ENCODE measurements at regions not wholly inside any gene's neighbourhood (a gene's known extent, or its start where the extent isn't known, plus 50 kb on each side); places are given as distances from the start of the nearest gene placed in this dataset.
A peak's percentile ranks its signal among the peaks of the same experiment; 100 is the strongest.

GRCh38 chr12:71071536-71072097 is 86.2 kb downstream of the TSPAN8 start:
- Histone ChIP-seq H3K27ac (no peak overlapping the region), H3K4me1 (replicated peaks) (no peaks in the 10 kb centered on the region), H3K36me3 (no peaks in the 10 kb centered on the region), H3K9me3 (replicated peaks) (no peaks in the 10 kb centered on the region), H3K4me3 (no peak overlapping the region), H3K27me3 (replicated peaks) (no peaks in the 10 kb centered on the region)
- peak in 1 of 2 experiments; percentile 5 for DNase-seq (ENCODE audit: low read depth in 1 of 2, low spot score in 2 of 2)

GRCh38 chr12:71070416-71071128 is 87.2 kb downstream of the TSPAN8 start:
- H3K27ac ChIP-seq: no peak overlapping the region
- no peaks in the 10 kb centered on the region for H3K36me3 ChIP-seq
- no peaks in the 10 kb centered on the region for H3K9me3 ChIP-seq (replicated peaks)
- no peaks in the 10 kb centered on the region for H3K4me1 ChIP-seq (replicated peaks)
- H3K4me3 ChIP-seq: no peak overlapping the region
- no peak for DNase-seq (ENCODE audit: low read depth in 1 of 2, low spot score in 2 of 2)
- H3K27me3 ChIP-seq (replicated peaks): no peaks in the 10 kb centered on the region

GRCh38 chr12:71069311-71069710 is 88.5 kb downstream of the TSPAN8 start:
- Histone ChIP-seq H3K27ac (no peak overlapping the region), H3K9me3 (replicated peaks) (no peaks in the 10 kb centered on the region), H3K27me3 (replicated peaks) (no peaks in the 10 kb centered on the region), H3K4me3 (no peak overlapping the region), H3K36me3 (no peaks in the 10 kb centered on the region), H3K4me1 (replicated peaks) (no peaks in the 10 kb centered on the region)
- no peak for DNase-seq (ENCODE audit: low read depth in 1 of 2, low spot score in 2 of 2)

- no peak for DNase-seq (ENCODE audit: low read depth in 1 of 2, low spot score in 2 of 2)
- Histone ChIP-seq H3K27me3 (replicated peaks) (no peaks in the 10 kb centered on the region), H3K4me1 (replicated peaks) (no peaks in the 10 kb centered on the region), H3K9me3 (replicated peaks) (no peaks in the 10 kb centered on the region), H3K4me3 (no peak overlapping the region), H3K36me3 (no peaks in the 10 kb centered on the region), H3K27ac (no peak overlapping the region)
Observed at GRCh38 chr12:71063087-71063486, 94.7 kb downstream of the TSPAN8 start.

GRCh38 chr12:71061451-71061850 is 96.3 kb downstream of the TSPAN8 start:
- DNase-seq (ENCODE audit: low read depth in 1 of 2, low spot score in 2 of 2): no peak
- no peaks in the 10 kb centered on the region for H3K36me3 ChIP-seq
- H3K27ac ChIP-seq: no peak overlapping the region
- no peak overlapping the region for H3K4me3 ChIP-seq
- no peaks in the 10 kb centered on the region for H3K4me1 ChIP-seq (replicated peaks)
- no peaks in the 10 kb centered on the region for H3K9me3 ChIP-seq (replicated peaks)
- no peaks in the 10 kb centered on the region for H3K27me3 ChIP-seq (replicated peaks)

GRCh38 chr12:71060426-71060825 is 97.4 kb downstream of the TSPAN8 start:
- no peak overlapping the region for H3K4me3 ChIP-seq
- H3K36me3 ChIP-seq: no peaks in the 10 kb centered on the region
- DNase-seq (ENCODE audit: low read depth in 1 of 2, low spot score in 2 of 2): no peak
- H3K27me3 ChIP-seq (replicated peaks): no peaks in the 10 kb centered on the region
- H3K4me1 ChIP-seq (replicated peaks): no peaks in the 10 kb centered on the region
- H3K27ac ChIP-seq: no peak overlapping the region
- H3K9me3 ChIP-seq (replicated peaks): no peaks in the 10 kb centered on the region

- Histone ChIP-seq H3K36me3 (no peaks in the 10 kb centered on the region), H3K9me3 (replicated peaks) (no peaks in the 10 kb centered on the region), H3K27ac (no peak overlapping the region), H3K4me1 (replicated peaks) (no peaks in the 10 kb centered on the region), H3K4me3 (no peak overlapping the region), H3K27me3 (replicated peaks) (no peaks in the 10 kb centered on the region)
- DNase-seq (ENCODE audit: low read depth in 1 of 2, low spot score in 2 of 2): no peak
Observed at GRCh38 chr12:71057330-71057729, 100.5 kb downstream of the TSPAN8 start.

- no peaks in the 10 kb centered on the region for H3K36me3 ChIP-seq
- H3K4me3 ChIP-seq: no peak overlapping the region
- DNase-seq (ENCODE audit: low read depth in 1 of 2, low spot score in 2 of 2): no peak
- no peaks in the 10 kb centered on the region for H3K9me3 ChIP-seq (replicated peaks)
- H3K27me3 ChIP-seq (replicated peaks): no peaks in the 10 kb centered on the region
- no peak overlapping the region for H3K27ac ChIP-seq
- no peaks in the 10 kb centered on the region for H3K4me1 ChIP-seq (replicated peaks)
Observed at GRCh38 chr12:71054551-71054950, 103.2 kb downstream of the TSPAN8 start.

- Histone ChIP-seq H3K36me3 (no peaks in the 10 kb centered on the region), H3K9me3 (replicated peaks) (no peaks in the 10 kb centered on the region), H3K4me3 (no peak overlapping the region), H3K4me1 (replicated peaks) (0 out of 2 replicates have a peak, but pooled peaks cover 4% of the 10 kb centered on the region), H3K27ac (no peak overlapping the region), H3K27me3 (replicated peaks) (no peaks in the 10 kb centered on the region)
- no peak for DNase-seq (ENCODE audit: low read depth in 1 of 2, low spot score in 2 of 2)
Observed at GRCh38 chr12:71046215-71046614, 111.6 kb downstream of the TSPAN8 start.

- no peak overlapping the region for H3K27ac ChIP-seq
- no peak overlapping the region for H3K4me3 ChIP-seq
- DNase-seq (ENCODE audit: low read depth in 1 of 2, low spot score in 2 of 2): no peak
Observed at GRCh38 chr12:71045781-71046180, 112.0 kb downstream of the TSPAN8 start.

GRCh38 chr12:71041476-71041875 is 116.3 kb downstream of the TSPAN8 start:
- DNase-seq (ENCODE audit: low read depth in 1 of 2, low spot score in 2 of 2): no peak

More at GRCh38 chr12:71045781-71046180, 112.0 kb downstream of the TSPAN8 start:
- no peaks in the 10 kb centered on the region for H3K36me3 ChIP-seq
- no peaks in the 10 kb centered on the region for H3K9me3 ChIP-seq (replicated peaks)
- 0 out of 2 replicates have a peak, but pooled peaks cover 4% of the 10 kb centered on the region for H3K4me1 ChIP-seq (replicated peaks)
- H3K27me3 ChIP-seq (replicated peaks): no peaks in the 10 kb centered on the region

GRCh38 chr12:71038960-71039359 is 118.4 kb upstream of the PTPRR start:
- Histone ChIP-seq H3K27ac (no peak overlapping the region), H3K27me3 (replicated peaks) (no peaks in the 10 kb centered on the region), H3K36me3 (no peaks in the 10 kb centered on the region), H3K9me3 (replicated peaks) (no peaks in the 10 kb centered on the region), H3K4me1 (replicated peaks) (no peaks in the 10 kb centered on the region), H3K4me3 (no peak overlapping the region)
- no peak for DNase-seq (ENCODE audit: low read depth in 1 of 2, low spot score in 2 of 2)

More at GRCh38 chr12:71041476-71041875, 116.3 kb downstream of the TSPAN8 start:
- Histone ChIP-seq H3K27ac (no peak overlapping the region), H3K27me3 (replicated peaks) (no peaks in the 10 kb centered on the region), H3K4me1 (replicated peaks) (0 out of 2 replicates have a peak, but pooled peaks cover 4% of the 10 kb centered on the region), H3K4me3 (no peak overlapping the region), H3K36me3 (no peaks in the 10 kb centered on the region), H3K9me3 (replicated peaks) (no peaks in the 10 kb centered on the region)

GRCh38 chr12:71036526-71036925 is 116.0 kb upstream of the PTPRR start:
- H3K4me1 ChIP-seq (replicated peaks): no peaks in the 10 kb centered on the region
- no peaks in the 10 kb centered on the region for H3K9me3 ChIP-seq (replicated peaks)
- H3K27ac ChIP-seq: no peak overlapping the region
- H3K27me3 ChIP-seq (replicated peaks): no peaks in the 10 kb centered on the region
- no peak overlapping the region for H3K4me3 ChIP-seq
- H3K36me3 ChIP-seq: no peaks in the 10 kb centered on the region
- no peak for DNase-seq (ENCODE audit: low read depth in 1 of 2, low spot score in 2 of 2)

- Histone ChIP-seq H3K4me3 (no peak overlapping the region), H3K27me3 (replicated peaks) (no peaks in the 10 kb centered on the region), H3K4me1 (replicated peaks) (no peaks in the 10 kb centered on the region), H3K27ac (no peak overlapping the region), H3K36me3 (no peaks in the 10 kb centered on the region), H3K9me3 (replicated peaks) (no peaks in the 10 kb centered on the region)
- DNase-seq (ENCODE audit: low read depth in 1 of 2, low spot score in 2 of 2): no peak
Observed at GRCh38 chr12:71032933-71033332, 112.4 kb upstream of the PTPRR start.

All from SJSA1 (cell line).